ENCODE measurements at regions not wholly inside any gene's neighbourhood (a gene's known extent, or its start where the extent isn't known, plus 50 kb on each side); places are given as distances from the start of the nearest gene placed in this dataset.

GRCh38 chr13:107211073-107211472 lies 643.1 kb upstream of the ARGLU1 start:
- Histone ChIP-seq H3K4me2 (ENCODE audit: low read length) (no peak overlapping the region), H3K79me2 (ENCODE audit: insufficient read depth, low read length) (no peaks in the 10 kb centered on the region), H3K4me3 (replicated peaks in 1 of 2; ENCODE audit: low read depth in 1 of 2, low read length in 2 of 2) (no peak overlapping the region), H2AFZ (ENCODE audit: low read depth, low read length, poor library complexity, severe bottlenecking) (no peak overlapping the region), H3K27ac (ENCODE audit: low read depth, low read length) (no peak overlapping the region), H3K9me3 (ENCODE audit: control insufficient read depth in 1 of 2, insufficient read depth in 1 of 2, low read depth in 1 of 2, low read length in 2 of 2) (no peaks in the 10 kb centered on the region), H3K9ac (ENCODE audit: low read length) (no peak overlapping the region), H3K9me2 (ENCODE audit: insufficient read depth) (no peaks in the 10 kb centered on the region), H4K20me1 (ENCODE audit: insufficient read depth) (no peaks in the 10 kb centered on the region), H3K36me3 (ENCODE audit: control insufficient read depth in 1 of 2, insufficient read depth in 2 of 2, low read length in 2 of 2) (no peaks in the 10 kb centered on the region), H3K4me1 (ENCODE audit: control insufficient read depth in 1 of 2, insufficient read depth in 2 of 2, low read length in 2 of 2) (no peaks in the 10 kb centered on the region), H3K27me3 (ENCODE audit: insufficient read depth, low read length) (no peaks in the 10 kb centered on the region)
- RAD21 ChIA-PET (ENCODE audit: low non-redundant PET in 1 of 2, low total read pairs in 2 of 2, uncharacterized antibody in 2 of 2, unreplicated experiment in 2 of 2) = no interaction called here
- intact Hi-C loops (cut with micrococcal nuclease) = loop anchor here (1.0 kb wide), 2 partner anchors 875 to 944 kb away; no protein-coding TSS in a partner anchor
- BruUV-seq (replicated peaks) = no TSS peak
- CTCF ChIA-PET = interaction anchor here (1.0 to 1.5 kb wide), 2 partner anchors 8 to 945 kb away, joined by 3 to 6 read pairs; no protein-coding TSS in a partner anchor
- TF ChIP-seq EZH2 (IDR thresholded peaks at IDR 0.05) (no peak), ZBTB33 (IDR thresholded peaks at IDR 0.05; ENCODE audit: extremely low read depth, insufficient replicate concordance, low read length) (no peak), RAD21 (IDR thresholded peaks at IDR 0.05; ENCODE audit: low read depth) (peak; percentile 63), CEBPB (IDR thresholded peaks at IDR 0.05; ENCODE audit: low read depth) (no peak), ZNF274 (IDR thresholded peaks at IDR 0.05; ENCODE audit: low read depth, low read length) (no peak), JUND (IDR thresholded peaks at IDR 0.05) (no peak), POLR2A (IDR thresholded peaks at IDR 0.05; ENCODE audit: borderline replicate concordance, extremely low read depth, insufficient read depth, insufficient read length) (no peak), CBX3 (IDR thresholded peaks at IDR 0.05; ENCODE audit: low read depth) (no peak), TCF7L2 (IDR thresholded peaks at IDR 0.05; ENCODE audit: borderline replicate concordance, extremely low read depth, insufficient read depth, insufficient read length) (no peak), MAX (IDR thresholded peaks at IDR 0.05) (no peak), SIN3A (IDR thresholded peaks at IDR 0.05; ENCODE audit: low read depth) (no peak), ELF1 (IDR thresholded peaks at IDR 0.05; ENCODE audit: borderline replicate concordance, low read depth) (no peak), SRF (IDR thresholded peaks at IDR 0.05; ENCODE audit: low read depth) (no peak), CTCF (IDR thresholded peaks at IDR 0.05 in 2 of 3, conservative IDR thresholded peaks at IDR 0.05 in 1 of 3; ENCODE audit: borderline replicate concordance in 1 of 3, insufficient read depth in 1 of 3, low read depth in 2 of 3, low read length in 2 of 3) (peak; percentile 40 to 80 (median 79); a peak in 5 of 6 replicates)
- peak; percentile 86 for ATAC-seq
- DNase-seq (ENCODE audit: low read depth, low spot score) = peak; percentile 22
- POLR2A ChIA-PET = no interaction called here
